Panc1 (cell line): ENCODE measurements at regions not wholly inside any gene's neighbourhood (a gene's known extent, or its start where the extent isn't known, plus 50 kb on each side); places are given as distances from the start of the nearest gene placed in this dataset.

Source experiments
- ATAC-seq: fragments of 200-7000 bp; cut with Tn5 transposase; 2 replicates; pipeline ENCODE4 v1.9.1; 2020; ENCODE audit warnings: mild to moderate bottlenecking, moderate library complexity
- BruUV-seq: library from RNA; stranded (reverse); fragments of 400-500 nt; replicated peaks from 2 replicates; lab custom pipeline; 2021; lab: Mats Ljungman, UMichigan
- CTCF ChIA-PET: fragments of 300-600 bp; sonication (Branson Sonifier 250); formaldehyde crosslinking; loops from one replicate; lab custom pipeline; 2022; ENCODE audit warnings: antibody characterized with exemption; lab: Charles Lee
- POLR2A ChIA-PET: fragments of 300-600 bp; sonication (Branson Sonifier 250); formaldehyde crosslinking; loops from one replicate; lab custom pipeline; 2022; ENCODE audit warnings: antibody characterized with exemption; lab: Charles Lee
- DNase-seq: peaks from one replicate; pipeline ENCODE4 v3.0.0-alpha.2; 2010; ENCODE audit warnings: low read depth, low spot score
- H3K27ac ChIP-seq: 2 replicates; pipeline ENCODE4 v1.5.1; 2011; ENCODE audit warnings: mild to moderate bottlenecking, low read length, inconsistent platforms
- H3K27me3 ChIP-seq: fragments of 200-500 bp; sonication (Bioruptor generic); 2 replicates; pipeline ENCODE4 v1.6.0; 2014; ENCODE audit warnings: low read length, inconsistent platforms; ENCODE audit not compliant: control insufficient read depth, insufficient read depth
- H3K36me3 ChIP-seq: fragments of 200-500 bp; sonication (Bioruptor generic); 2 replicates; pipeline ENCODE4 v1.5.1; 2014; ENCODE audit warnings: inconsistent platforms, mild to moderate bottlenecking, low read length, moderate library complexity; ENCODE audit not compliant: control insufficient read depth, insufficient read depth
- H3K4me1 ChIP-seq: 2 replicates; pipeline ENCODE4 v1.5.1; 2011; ENCODE audit warnings: inconsistent platforms, mild to moderate bottlenecking, low read length, moderate library complexity; ENCODE audit not compliant: control insufficient read depth, insufficient read depth
- H3K4me3 ChIP-seq, 2 experiments: 2 replicates each; pipeline ENCODE4 v1.5.1; 2011 to 2012; ENCODE audit warnings: low read depth in 2 of 2, low read length in 2 of 2, mild to moderate bottlenecking in 2 of 2, inconsistent platforms in 1 of 2, moderate library complexity in 1 of 2
- H3K9me3 ChIP-seq: fragments of 200-500 bp; sonication (Bioruptor generic); 2 replicates; pipeline ENCODE4 v1.5.1; 2014; ENCODE audit warnings: low read depth, mild to moderate bottlenecking, inconsistent platforms, low read length, moderate library complexity; ENCODE audit not compliant: control insufficient read depth, insufficient read depth
- POLR2AphosphoS5 ChIP-seq: IDR thresholded peaks from 2 replicates; pipeline ENCODE4 v1.6.1; 2012; ENCODE audit warnings: mild to moderate bottlenecking, low read depth, low read length, moderate library complexity
- SIN3A ChIP-seq: IDR thresholded peaks from 2 replicates; pipeline ENCODE4 v1.6.1; 2012; ENCODE audit warnings: low read depth, mild to moderate bottlenecking, low read length, moderate library complexity, borderline replicate concordance; ENCODE audit not compliant: insufficient read depth
- TCF7L2 ChIP-seq: IDR thresholded peaks from 2 replicates; pipeline ENCODE4 v1.6.1; 2011; ENCODE audit warnings: mild to moderate bottlenecking, low read depth, low read length, inconsistent platforms
- in situ Hi-C: cut with HindIII; loops from 2 replicates; pipeline ENCODE4 v1.10.0; 2016; ENCODE audit warnings: low sequenced_read_pairs, low pct_unique_long_range_greater_than_20kb
- intact Hi-C: fragments of 100-400 bp; cut with micrococcal nuclease; formaldehyde crosslinking; loops from one replicate; pipeline ENCODE4 v1.10.0; 2022; ENCODE audit not compliant: unreplicated experiment
- TF ChIP-seq, protein P1 (sequence below), 2 experiments: IDR thresholded peaks; 2 replicates each; pipeline ENCODE4 v1.6.1; 2011 to 2012; ENCODE audit warnings: low read depth in 2 of 2, control low read depth in 1 of 2, low read length in 1 of 2, mild to moderate bottlenecking in 1 of 2, moderate library complexity in 1 of 2; ENCODE audit not compliant: insufficient read depth in 1 of 2
- TF ChIP-seq, protein P2 (sequence below): fragments of 450-650 bp; IDR thresholded peaks from 2 replicates; pipeline ENCODE4 v1.5.1; 2017; ENCODE audit warnings: mild to moderate bottlenecking

DNA sequence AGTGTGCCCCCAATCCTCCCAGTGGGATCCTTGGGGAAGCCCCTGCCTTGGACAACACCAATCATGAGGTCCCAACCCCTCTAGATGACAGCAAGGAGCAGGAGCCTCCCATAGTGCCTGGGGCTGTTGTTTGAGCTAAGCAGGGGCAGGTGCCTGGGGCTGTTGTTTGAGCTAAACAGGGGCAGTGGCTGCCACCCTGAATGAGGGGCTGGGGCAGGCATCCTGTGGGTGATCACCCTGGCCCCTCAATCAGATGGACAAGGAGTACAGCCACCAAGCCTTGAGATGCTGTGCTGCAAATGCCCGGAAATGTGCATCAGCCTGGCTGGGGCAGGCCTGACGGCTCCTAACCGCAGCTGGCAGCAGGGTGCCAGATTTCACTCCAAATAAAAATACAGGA is 66.7 kb downstream of the MYEOV start:
- CTCF ChIA-PET, result no interaction called here
- peaks cover 15% of the 10 kb centered on the region; the same call in 1 of the 2 replicates for H3K9me3 ChIP-seq

DNA sequence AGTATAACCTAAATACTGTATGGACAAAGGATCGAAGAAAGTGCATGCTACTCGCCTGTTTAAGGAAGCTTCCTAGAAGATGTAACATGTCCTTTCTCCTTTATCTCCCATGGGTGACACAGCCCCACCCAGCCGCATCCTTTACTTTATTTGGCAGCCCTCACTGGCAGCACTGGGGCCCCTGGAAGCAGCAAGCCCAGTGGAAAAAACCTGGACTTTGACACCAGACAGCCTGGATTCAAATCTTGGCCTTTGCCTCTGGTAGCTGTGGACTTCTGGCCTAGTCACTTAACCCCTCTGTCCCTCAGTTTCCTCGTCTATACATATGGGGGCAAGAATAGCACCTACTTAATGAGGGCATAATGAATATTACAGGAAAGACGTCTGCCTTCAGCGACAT is 67.1 kb downstream of the MYEOV start:
- ChIA-PET CTCF (no interaction called here), POLR2A (no interaction called here)
- BruUV-seq, result no TSS peak
- TF ChIP-seq TCF7L2 (no peak; the same call in 1 of the 2 replicates), POLR2AphosphoS5 (no peak), SIN3A (no peak)
- TF ChIP-seq, protein P1, sequence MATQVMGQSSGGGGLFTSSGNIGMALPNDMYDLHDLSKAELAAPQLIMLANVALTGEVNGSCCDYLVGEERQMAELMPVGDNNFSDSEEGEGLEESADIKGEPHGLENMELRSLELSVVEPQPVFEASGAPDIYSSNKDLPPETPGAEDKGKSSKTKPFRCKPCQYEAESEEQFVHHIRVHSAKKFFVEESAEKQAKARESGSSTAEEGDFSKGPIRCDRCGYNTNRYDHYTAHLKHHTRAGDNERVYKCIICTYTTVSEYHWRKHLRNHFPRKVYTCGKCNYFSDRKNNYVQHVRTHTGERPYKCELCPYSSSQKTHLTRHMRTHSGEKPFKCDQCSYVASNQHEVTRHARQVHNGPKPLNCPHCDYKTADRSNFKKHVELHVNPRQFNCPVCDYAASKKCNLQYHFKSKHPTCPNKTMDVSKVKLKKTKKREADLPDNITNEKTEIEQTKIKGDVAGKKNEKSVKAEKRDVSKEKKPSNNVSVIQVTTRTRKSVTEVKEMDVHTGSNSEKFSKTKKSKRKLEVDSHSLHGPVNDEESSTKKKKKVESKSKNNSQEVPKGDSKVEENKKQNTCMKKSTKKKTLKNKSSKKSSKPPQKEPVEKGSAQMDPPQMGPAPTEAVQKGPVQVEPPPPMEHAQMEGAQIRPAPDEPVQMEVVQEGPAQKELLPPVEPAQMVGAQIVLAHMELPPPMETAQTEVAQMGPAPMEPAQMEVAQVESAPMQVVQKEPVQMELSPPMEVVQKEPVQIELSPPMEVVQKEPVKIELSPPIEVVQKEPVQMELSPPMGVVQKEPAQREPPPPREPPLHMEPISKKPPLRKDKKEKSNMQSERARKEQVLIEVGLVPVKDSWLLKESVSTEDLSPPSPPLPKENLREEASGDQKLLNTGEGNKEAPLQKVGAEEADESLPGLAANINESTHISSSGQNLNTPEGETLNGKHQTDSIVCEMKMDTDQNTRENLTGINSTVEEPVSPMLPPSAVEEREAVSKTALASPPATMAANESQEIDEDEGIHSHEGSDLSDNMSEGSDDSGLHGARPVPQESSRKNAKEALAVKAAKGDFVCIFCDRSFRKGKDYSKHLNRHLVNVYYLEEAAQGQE (IDR thresholded peaks at IDR 0.05; ENCODE audit: insufficient read depth in 1 of 2, low read depth in 2 of 2, low read length in 1 of 2), result no peak
- TF ChIP-seq, protein P2, sequence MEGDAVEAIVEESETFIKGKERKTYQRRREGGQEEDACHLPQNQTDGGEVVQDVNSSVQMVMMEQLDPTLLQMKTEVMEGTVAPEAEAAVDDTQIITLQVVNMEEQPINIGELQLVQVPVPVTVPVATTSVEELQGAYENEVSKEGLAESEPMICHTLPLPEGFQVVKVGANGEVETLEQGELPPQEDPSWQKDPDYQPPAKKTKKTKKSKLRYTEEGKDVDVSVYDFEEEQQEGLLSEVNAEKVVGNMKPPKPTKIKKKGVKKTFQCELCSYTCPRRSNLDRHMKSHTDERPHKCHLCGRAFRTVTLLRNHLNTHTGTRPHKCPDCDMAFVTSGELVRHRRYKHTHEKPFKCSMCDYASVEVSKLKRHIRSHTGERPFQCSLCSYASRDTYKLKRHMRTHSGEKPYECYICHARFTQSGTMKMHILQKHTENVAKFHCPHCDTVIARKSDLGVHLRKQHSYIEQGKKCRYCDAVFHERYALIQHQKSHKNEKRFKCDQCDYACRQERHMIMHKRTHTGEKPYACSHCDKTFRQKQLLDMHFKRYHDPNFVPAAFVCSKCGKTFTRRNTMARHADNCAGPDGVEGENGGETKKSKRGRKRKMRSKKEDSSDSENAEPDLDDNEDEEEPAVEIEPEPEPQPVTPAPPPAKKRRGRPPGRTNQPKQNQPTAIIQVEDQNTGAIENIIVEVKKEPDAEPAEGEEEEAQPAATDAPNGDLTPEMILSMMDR, result no peak
- Histone ChIP-seq H3K4me3 (no peak overlapping the region), H3K36me3 (no peaks in the 10 kb centered on the region), H3K4me1 (peaks cover 50% of the 10 kb centered on the region), H3K9me3 (peaks cover 15% of the 10 kb centered on the region; the same call in 1 of the 2 replicates), H3K27ac (peak overlapping the region; percentile 83), H3K27me3 (no peaks in the 10 kb centered on the region)
- peak; percentile 77 for ATAC-seq
- intact Hi-C loops (loop anchor here (10.0 kb wide), 1 partner anchor 66 kb away; the partner anchor contains the start of gene MYEOV), in situ Hi-C loops (no loop called here)
- DNase-seq, result no peak

More for the DNA sequence above, 66.7 kb downstream of the MYEOV start:
- in situ Hi-C loops, result no loop called here
- DNase-seq (no peak), ATAC-seq (peak; percentile 78)
- no TSS peak for BruUV-seq
- no peaks in the 10 kb centered on the region for H3K36me3 ChIP-seq
- POLR2A ChIA-PET, result interaction anchor here (0.6 kb wide), 1 partner anchor 280 kb away, joined by 6 read pairs; the partner anchor contains the start of gene CCND1
- TF ChIP-seq POLR2AphosphoS5, result no peak
- TF ChIP-seq, protein P1 (IDR thresholded peaks at IDR 0.05; ENCODE audit: insufficient read depth in 1 of 2, low read depth in 2 of 2, low read length in 1 of 2), result no peak
- no peak for TF ChIP-seq SIN3A
- no peak; the same call in 1 of the 2 replicates for TF ChIP-seq TCF7L2
- TF ChIP-seq, protein P2, result no peak
- peak overlapping the region; percentile 83 for H3K27ac ChIP-seq
- no peaks in the 10 kb centered on the region for H3K27me3 ChIP-seq
- intact Hi-C loops, result loop anchor here (10.0 kb wide), 1 partner anchor 66 kb away; the partner anchor contains the start of gene MYEOV
- H3K4me1 ChIP-seq, result peaks cover 50% of the 10 kb centered on the region
- no peak overlapping the region for H3K4me3 ChIP-seq
